C4-2B (cell line): ENCODE measurements at regions not wholly inside any gene's neighbourhood (a gene's known extent, or its start where the extent isn't known, plus 50 kb on each side); places are given as distances from the start of the nearest gene placed in this dataset.

Experiments
- ZFX ChIP-seq: fragments of 450-650 bp; IDR thresholded peaks from 2 replicates; pipeline ENCODE4 v1.6.1; 2017
- TF ChIP-seq, protein P1 (sequence below): fragments of 450-650 bp; conservative IDR thresholded peaks from 2 replicates; pipeline ENCODE4 v1.5.1; 2017; ENCODE audit warnings: mild to moderate bottlenecking

DNA sequence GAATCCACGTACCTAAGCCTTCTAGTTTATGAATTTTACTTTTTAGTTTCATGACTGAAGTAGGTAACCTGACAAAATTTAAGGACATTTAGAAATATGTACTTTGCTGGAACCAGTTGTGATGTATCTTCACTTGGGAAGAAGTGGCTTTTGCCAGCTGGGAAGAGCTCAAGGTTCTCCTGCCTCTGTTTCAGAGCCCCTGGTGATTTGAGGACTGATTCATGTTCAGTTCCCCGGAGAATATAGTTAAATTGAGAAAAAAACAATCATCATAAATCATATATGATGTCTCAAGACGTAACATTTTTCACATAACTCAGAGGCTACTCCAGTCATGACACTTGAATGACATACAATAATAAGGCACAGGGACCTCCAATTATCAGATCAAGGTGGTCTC is 473.4 kb downstream of the EPHA3 start:
- TF ChIP-seq, protein P1, sequence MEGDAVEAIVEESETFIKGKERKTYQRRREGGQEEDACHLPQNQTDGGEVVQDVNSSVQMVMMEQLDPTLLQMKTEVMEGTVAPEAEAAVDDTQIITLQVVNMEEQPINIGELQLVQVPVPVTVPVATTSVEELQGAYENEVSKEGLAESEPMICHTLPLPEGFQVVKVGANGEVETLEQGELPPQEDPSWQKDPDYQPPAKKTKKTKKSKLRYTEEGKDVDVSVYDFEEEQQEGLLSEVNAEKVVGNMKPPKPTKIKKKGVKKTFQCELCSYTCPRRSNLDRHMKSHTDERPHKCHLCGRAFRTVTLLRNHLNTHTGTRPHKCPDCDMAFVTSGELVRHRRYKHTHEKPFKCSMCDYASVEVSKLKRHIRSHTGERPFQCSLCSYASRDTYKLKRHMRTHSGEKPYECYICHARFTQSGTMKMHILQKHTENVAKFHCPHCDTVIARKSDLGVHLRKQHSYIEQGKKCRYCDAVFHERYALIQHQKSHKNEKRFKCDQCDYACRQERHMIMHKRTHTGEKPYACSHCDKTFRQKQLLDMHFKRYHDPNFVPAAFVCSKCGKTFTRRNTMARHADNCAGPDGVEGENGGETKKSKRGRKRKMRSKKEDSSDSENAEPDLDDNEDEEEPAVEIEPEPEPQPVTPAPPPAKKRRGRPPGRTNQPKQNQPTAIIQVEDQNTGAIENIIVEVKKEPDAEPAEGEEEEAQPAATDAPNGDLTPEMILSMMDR = no peak
- no peak for TF ChIP-seq ZFX
